ENCODE measurements at regions not wholly inside any gene's neighbourhood (a gene's known extent, or its start where the extent isn't known, plus 50 kb on each side); places are given as distances from the start of the nearest gene placed in this dataset.

GRCh38 chr2:67516899-67517530 lies 119.9 kb downstream of the ETAA1 start:
- H3K9me3 ChIP-seq: no peaks in the 10 kb centered on the region
- no peak overlapping the region for H3K4me3 ChIP-seq
- intact Hi-C loops (cut with DNase I): no loop called here
- TF ChIP-seq POLR2AphosphoS5 (IDR thresholded peaks at IDR 0.05) (no peak), POLR2A (IDR thresholded peaks at IDR 0.05; ENCODE audit: low read depth) (no peak), EP300 (IDR thresholded peaks at IDR 0.05) (no peak), CTCF (IDR thresholded peaks at IDR 0.05) (no peak)
- DNase-seq (ENCODE audit: extremely low spot score): no peak
- no peaks in the 10 kb centered on the region for H3K27me3 ChIP-seq
- no peaks in the 10 kb centered on the region for H3K36me3 ChIP-seq
- 20% methylated on average over 2 of the region's 2 CpGs for WGBS
- H3K27ac ChIP-seq (replicated peaks in 1 of 4): no peak overlapping the region
- peaks cover 0 to 17% (median 9%) of the 10 kb centered on the region in 4 donors for H3K4me1 ChIP-seq

GRCh38 chr2:67522148-67522547 lies 125.0 kb downstream of the ETAA1 start:
- Histone ChIP-seq H3K36me3 (no peaks in the 10 kb centered on the region), H3K27me3 (no peaks in the 10 kb centered on the region), H3K4me1 (peaks cover 0 to 8% (median 7%) of the 10 kb centered on the region in 4 donors), H3K9me3 (no peaks in the 10 kb centered on the region), H3K27ac (replicated peaks in 1 of 4) (no peak overlapping the region), H3K4me3 (no peak overlapping the region)
- WGBS: 100% methylated on average over 1 of the region's 1 CpG
- no peak for DNase-seq (ENCODE audit: extremely low spot score)
- TF ChIP-seq CTCF (IDR thresholded peaks at IDR 0.05) (no peak), POLR2A (IDR thresholded peaks at IDR 0.05; ENCODE audit: low read depth) (no peak), POLR2AphosphoS5 (IDR thresholded peaks at IDR 0.05) (no peak), EP300 (IDR thresholded peaks at IDR 0.05) (no peak)
- intact Hi-C loops (cut with DNase I): no loop called here

GRCh38 chr2:67524213-67524612 lies 127.1 kb downstream of the ETAA1 start:
- TF ChIP-seq EP300 (IDR thresholded peaks at IDR 0.05): no peak
- no peak for TF ChIP-seq CTCF (IDR thresholded peaks at IDR 0.05)
- no peak for TF ChIP-seq POLR2AphosphoS5 (IDR thresholded peaks at IDR 0.05)
- no peak for TF ChIP-seq POLR2A (IDR thresholded peaks at IDR 0.05; ENCODE audit: low read depth)
- no peaks in the 10 kb centered on the region for H3K36me3 ChIP-seq
- H3K4me3 ChIP-seq: no peak overlapping the region
- no peak overlapping the region for H3K27ac ChIP-seq (replicated peaks in 1 of 4)
- H3K27me3 ChIP-seq: no peaks in the 10 kb centered on the region
- no peaks in the 10 kb centered on the region for H3K9me3 ChIP-seq
- intact Hi-C loops (cut with DNase I): no loop called here
- no peak for DNase-seq (ENCODE audit: extremely low spot score)
- no peaks in the 10 kb centered on the region for H3K4me1 ChIP-seq
- WGBS: 67% methylated on average over 2 of the region's 2 CpGs

- DNase-seq (ENCODE audit: extremely low spot score): no peak
- Histone ChIP-seq H3K36me3 (no peaks in the 10 kb centered on the region), H3K27me3 (no peaks in the 10 kb centered on the region), H3K4me1 (no peaks in the 10 kb centered on the region), H3K27ac (replicated peaks in 1 of 4) (no peak overlapping the region), H3K4me3 (no peak overlapping the region), H3K9me3 (no peaks in the 10 kb centered on the region)
- TF ChIP-seq POLR2A (IDR thresholded peaks at IDR 0.05; ENCODE audit: low read depth) (no peak), EP300 (IDR thresholded peaks at IDR 0.05) (no peak), POLR2AphosphoS5 (IDR thresholded peaks at IDR 0.05) (no peak), CTCF (IDR thresholded peaks at IDR 0.05) (no peak)
- intact Hi-C loops (cut with DNase I): no loop called here
Measured at GRCh38 chr2:67524777-67525176, 127.6 kb downstream of the ETAA1 start.

GRCh38 chr2:67526283-67526682 lies 129.2 kb downstream of the ETAA1 start:
- Histone ChIP-seq H3K27ac (replicated peaks in 1 of 4) (no peak overlapping the region), H3K4me1 (no peaks in the 10 kb centered on the region), H3K9me3 (no peaks in the 10 kb centered on the region), H3K4me3 (no peak overlapping the region), H3K27me3 (no peaks in the 10 kb centered on the region), H3K36me3 (no peaks in the 10 kb centered on the region)
- 50% methylated on average over 4 of the region's 4 CpGs for WGBS
- no peak for TF ChIP-seq EP300 (IDR thresholded peaks at IDR 0.05)
- TF ChIP-seq CTCF (IDR thresholded peaks at IDR 0.05): no peak
- peak in 1 of 2 donors; percentile 27 for TF ChIP-seq POLR2AphosphoS5 (IDR thresholded peaks at IDR 0.05)
- TF ChIP-seq POLR2A (IDR thresholded peaks at IDR 0.05; ENCODE audit: low read depth): no peak
- no peak for DNase-seq (ENCODE audit: extremely low spot score)
- intact Hi-C loops (cut with DNase I): no loop called here
